Ovary (tissue), 3 donors: ENCODE measurements at regions not wholly inside any gene's neighbourhood (a gene's known extent, or its start where the extent isn't known, plus 50 kb on each side); places are given as distances from the start of the nearest gene placed in this dataset.

Source experiments
- CTCF ChIP-seq, 3 donors: fragments of 450-650 bp in 2 of 3; fragments of 200-600 bp in 1 of 3; IDR thresholded peaks; one replicate each; pipeline versions ENCODE4 v1.5.1 to v1.8.0; 2016 to 2022; ENCODE audit warnings: antibody characterized with exemption in 3 of 3, mild to moderate bottlenecking in 1 of 3
- EP300 ChIP-seq: sonication (generic); formaldehyde crosslinking; IDR thresholded peaks from one replicate; pipeline ENCODE4 v1.6.1; 2017; ENCODE audit warnings: antibody characterized with exemption
- POLR2A ChIP-seq: fragments of 450-650 bp; IDR thresholded peaks from one replicate; pipeline ENCODE4 v1.6.1; 2017; ENCODE audit warnings: antibody characterized with exemption, mild to moderate bottlenecking, moderate library complexity
- donor health status: DM: no; HTN: no; CAD: no.

GRCh38 chr9:73855206-73855605 lies 641.9 kb upstream of the RORB start:
- TF ChIP-seq POLR2A (no peak), CTCF (IDR thresholded peaks at IDR 0.05) (no peak), EP300 (no peak)
